CD4-positive, alpha-beta T cell treated with Interleukin-6 at 100 ng/mL for 8 hours (primary cell): ENCODE measurements at regions not wholly inside any gene's neighbourhood (a gene's known extent, or its start where the extent isn't known, plus 50 kb on each side); places are given as distances from the start of the nearest gene placed in this dataset.
"Not testable (repeated sequence)": the region's sequence is repeated elsewhere in the genome, so short reads cannot be mapped to it uniquely, and the experiment has no call there.

Experiments used
- DNase-seq: peaks from one replicate; pipeline ENCODE4 v3.0.0-alpha.2; 2020; ENCODE audit warnings: mixed read lengths, low spot score

DNA sequence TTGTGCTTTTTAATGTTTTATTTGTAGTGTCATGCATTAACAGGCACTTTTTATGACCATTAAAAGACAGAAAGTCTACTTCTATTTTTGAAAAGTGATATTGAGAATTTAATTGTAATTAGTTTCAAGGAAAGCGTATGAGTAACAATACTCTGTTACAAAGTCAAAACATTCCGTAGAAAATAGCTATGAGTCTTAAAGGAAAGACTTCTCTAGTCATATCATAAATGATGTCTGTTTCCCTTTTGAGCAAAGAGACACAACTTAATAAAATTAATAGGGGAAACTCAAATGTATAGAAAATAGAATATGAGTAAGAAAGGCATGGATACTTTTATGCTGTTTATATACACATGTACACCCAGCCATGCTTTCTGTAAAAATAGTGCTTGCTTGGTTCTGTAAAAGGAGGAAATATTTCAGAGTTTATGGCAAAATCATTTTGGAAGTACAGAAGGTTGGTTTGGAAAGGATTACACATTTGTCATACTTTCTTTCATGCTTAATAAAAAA, 107.8 kb upstream of the AHI1 start:
- DNase-seq: no peak

DNA sequence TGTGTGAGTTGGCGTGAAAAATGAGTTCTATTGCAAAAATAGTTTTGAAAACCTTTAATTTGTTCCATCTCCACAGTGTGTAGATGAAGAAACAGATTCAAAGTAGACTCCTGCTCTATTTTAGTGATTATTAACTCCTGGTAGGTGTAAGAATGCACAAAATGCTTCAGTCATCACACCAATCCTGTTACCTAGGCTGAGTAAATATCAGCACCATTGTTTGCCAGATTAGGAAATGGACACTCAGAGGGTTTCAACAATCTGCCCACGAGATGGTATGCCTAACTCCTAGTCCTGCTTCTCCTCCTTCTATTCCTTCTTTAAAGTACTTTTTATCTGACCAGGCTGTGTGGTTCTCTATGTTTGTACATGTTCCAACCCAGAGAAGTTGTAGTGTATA, 108.9 kb upstream of the AHI1 start:
- no peak for DNase-seq

DNA sequence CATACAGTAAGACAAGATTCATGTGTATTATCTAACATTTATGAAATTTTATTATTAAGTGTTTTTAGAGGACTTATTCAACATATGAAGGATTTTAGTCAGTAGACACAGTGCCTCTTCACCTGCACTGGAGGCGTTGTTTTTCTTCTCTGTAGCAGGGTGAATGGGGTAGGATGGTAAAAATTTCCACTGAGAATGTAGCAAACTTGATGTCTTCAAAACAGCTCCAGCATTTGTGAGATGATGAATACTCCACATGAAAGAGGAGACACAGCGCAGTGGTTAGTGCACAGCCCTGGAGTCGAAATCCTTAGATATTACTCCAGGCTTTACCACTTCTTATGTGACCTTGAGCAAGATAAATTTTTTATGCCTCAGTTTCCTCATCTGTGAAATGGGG, 110.5 kb upstream of the AHI1 start:
- no peak for DNase-seq

DNA sequence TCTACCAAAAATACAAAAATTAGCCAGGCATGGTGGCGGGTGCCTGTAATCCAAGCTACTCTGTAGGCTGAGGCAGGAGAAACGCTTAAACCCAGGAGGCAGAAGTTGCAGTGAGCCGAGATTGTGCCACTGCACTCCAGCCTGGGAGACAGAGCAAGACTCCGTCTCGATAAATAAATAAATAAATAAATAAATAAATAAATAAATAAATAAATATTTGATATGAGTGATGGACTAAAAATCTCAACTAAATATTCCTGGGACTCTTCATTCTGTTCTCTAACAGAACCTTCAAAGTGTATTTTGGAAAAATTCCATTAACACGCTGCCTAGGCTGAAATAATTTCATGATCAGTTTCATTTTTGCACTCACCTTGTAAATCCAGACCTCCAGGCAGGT, 112.7 kb upstream of the AHI1 start:
- DNase-seq: not testable (repeated sequence)

DNA sequence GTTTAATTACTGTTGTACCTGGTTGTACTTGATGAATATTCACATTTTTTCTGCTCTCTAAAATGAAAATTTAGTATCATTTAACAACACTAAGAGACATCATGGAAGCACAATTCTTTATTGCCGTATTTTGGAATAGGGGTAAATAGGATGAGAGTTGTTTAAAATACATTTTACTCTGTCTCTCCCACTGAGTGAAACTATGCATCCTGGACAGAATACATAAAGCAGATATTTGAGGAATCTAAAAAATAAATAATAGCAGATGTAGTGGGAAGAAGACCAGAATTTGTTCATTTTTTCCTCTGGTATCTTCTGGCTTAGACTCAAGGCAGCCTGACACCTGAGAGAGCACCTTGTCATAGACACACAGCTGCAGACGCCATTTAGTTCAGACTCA, 119.1 kb upstream of the AHI1 start:
- DNase-seq: no peak

DNA sequence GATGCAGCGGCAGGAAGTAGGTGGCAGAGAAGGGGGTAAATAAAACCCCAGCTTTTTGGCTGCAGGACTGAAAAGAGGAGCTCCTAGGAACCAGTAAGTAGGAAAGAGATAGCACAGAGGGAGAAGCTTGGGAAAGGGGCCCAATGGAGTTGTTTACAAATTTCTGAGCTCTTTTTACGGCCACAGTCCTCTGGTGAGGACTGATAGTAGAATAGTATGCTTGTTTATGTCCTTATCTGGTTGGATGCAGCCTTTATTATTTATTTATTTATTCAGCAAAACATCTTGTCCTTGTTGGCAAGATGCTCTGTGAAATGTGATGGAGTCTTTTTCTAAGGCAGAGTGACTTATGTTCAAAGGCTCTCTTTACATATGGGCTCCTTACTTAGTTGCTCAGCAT, 119.7 kb upstream of the AHI1 start:
- no peak for DNase-seq

DNA sequence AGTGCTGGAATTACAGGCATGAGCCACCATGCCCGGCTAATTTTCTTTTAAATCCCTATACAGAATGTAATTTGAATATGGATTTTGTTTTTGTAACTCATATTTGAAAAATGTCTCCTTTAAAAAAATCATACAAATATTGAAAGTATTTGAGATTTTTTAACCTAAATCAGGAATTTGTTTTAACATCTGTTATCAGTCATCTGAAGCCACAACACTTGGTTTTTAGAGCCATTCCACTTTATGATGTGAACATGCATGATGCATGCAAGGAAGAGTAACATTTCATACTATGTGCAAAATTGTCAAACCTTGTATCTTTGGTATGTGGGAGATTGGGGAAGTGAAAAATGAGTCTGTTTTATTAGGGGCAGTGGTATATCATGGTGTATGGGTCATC, 124.5 kb upstream of the AHI1 start:
- no peak for DNase-seq

DNA sequence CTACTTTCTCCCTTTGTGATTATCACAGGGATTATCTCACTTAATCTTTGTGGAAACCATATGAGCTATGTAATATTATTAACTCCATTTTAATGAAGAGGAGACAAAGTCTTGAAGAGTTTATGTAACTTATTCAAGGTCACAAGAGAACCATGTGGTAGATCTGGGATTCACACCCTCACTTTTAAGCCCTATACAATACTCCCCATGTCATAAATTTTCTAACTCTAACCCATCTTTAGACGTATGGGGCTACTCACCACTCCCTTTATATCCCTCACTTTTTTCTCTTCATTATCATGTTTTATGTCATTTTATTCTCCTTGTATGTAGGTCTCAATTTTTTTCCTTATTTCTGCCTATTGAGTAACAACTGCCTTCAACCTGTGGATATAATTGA, 126.4 kb upstream of the AHI1 start:
- no peak for DNase-seq

DNA sequence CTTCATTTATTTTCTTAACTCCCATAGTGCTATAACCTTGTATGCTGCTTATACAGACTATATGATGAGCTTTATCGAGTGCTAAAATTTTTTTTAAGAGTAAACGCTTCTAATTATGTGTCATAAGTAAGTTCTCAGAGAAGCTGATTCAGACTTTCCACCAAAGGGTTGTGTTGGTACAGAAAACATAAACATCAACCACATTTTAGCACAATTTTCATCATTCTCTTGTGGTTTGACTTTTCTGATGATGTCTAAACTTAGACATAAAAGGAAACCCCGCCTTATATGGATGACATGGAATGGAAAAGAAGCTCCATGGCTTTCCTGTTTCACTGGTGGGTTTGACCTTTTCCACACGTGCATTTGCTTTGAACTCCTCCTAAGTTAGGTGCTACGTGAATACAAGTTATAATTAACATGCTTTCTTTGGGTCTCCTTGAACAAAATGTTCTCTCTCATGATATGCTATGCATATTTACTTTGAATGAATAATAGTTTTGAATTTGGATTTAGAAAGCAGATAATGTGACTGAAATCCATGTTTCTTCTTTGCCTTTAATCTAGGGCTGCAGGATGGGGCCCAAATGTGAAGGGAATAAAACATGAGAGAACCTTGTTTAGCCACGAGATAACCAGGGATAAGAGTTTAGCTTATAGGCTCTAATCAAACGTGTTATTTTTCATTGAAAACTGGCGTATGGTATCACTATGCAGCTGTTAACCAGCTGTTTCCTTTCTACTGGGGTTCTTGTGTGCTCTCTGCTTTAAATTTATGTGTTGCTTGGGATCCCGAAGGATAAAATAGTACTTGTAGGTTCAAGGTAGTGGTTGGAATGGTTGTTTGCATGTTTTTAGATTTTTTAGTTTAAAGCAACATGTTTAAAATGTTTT, 127.1 kb upstream of the AHI1 start:
- no peak for DNase-seq

DNA sequence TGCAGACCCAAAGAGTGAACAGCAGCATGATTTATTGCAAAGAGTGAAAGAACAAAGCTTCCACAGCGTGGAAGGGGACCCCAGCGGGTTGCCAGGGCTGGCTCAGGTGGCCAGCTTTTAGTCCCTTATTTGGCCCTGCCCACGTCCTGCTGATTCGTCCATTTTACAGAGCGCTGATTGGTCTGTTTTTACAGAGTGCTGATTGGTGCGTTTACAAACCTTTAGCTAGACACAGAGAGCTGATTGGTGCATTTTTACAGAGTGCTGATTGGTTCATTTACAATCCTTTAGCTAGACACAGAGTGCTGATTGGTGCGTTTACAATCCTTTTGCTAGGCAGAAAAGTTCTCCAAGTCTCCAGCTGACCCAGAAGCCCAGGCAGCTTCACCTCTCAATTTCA, 128.5 kb upstream of the AHI1 start:
- DNase-seq: not testable (repeated sequence)

DNA sequence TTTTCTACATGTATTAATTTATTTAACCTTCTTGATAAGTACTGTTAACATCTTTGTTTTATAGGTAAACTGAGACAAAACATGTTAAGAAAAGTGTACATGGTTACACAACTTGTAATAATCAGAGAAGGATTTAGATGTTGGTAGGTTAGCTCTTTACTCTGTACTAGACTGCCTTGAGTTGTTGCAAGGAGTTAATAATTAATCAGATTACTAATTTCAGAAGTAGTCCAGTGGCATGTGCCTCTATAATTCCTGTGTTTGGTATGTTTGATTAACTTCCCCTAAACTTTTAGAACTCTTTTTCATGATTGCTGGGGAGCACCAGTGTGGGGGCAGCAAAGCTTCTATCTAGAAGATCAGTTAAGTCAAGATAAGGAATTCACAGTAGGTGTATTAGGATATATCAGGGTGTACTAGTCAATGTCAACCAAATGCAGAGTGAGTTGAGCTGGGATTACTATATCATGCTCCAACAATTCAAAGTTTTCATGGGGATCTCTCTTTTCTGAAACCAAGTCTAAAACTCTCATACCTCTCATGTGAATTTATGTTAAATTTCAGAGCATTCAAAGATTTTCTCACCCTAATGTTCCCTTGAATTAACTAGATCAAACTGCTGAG, 129.7 kb upstream of the AHI1 start:
- DNase-seq: no peak

DNA sequence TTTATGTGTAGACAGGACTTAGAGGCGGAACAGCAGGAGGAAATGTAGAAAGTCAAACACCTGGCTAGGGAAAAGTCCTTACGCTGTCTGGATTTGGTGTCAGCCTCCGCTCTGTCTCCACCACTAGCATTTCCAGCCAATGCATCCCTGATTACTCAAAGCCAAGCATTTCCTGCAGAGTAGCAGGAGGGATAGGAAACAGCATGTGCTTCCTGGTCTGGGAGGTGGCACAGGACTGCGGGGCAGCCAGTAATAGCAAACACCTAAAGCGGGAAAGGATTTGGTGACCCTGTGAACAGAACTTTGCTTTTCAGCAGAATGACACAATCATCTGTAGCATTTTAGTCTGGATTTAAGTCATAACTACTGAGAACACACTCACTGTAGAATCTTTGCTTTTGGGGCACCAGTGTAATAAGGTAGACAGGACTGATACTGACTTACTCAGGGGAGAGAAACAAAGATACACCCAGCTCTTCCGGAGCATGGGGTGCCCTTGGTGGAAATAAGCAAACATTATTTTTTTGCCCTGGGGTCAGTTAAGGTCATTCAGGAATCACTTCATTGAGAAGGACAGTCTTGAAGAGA, 133.3 kb upstream of the AHI1 start:
- DNase-seq: no peak

DNA sequence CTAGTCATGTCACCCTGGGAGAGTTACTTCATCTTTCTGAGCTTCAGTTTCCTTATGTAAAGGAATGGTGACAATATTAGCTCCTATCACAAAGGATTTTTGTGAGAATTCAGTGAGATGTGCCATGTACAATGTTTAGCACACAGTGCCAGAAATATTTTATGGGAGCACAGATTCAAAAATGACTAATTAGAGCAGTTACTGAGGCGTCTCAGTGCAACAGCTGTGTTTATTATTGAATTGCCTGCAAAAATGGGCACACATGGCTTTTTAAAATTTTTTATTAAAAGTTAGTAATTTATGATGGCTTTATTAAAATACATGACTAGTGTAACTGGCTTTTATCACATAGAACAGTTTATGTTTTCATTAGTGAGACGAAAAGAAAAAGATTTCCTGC, 134.3 kb upstream of the AHI1 start:
- DNase-seq: no peak

DNA sequence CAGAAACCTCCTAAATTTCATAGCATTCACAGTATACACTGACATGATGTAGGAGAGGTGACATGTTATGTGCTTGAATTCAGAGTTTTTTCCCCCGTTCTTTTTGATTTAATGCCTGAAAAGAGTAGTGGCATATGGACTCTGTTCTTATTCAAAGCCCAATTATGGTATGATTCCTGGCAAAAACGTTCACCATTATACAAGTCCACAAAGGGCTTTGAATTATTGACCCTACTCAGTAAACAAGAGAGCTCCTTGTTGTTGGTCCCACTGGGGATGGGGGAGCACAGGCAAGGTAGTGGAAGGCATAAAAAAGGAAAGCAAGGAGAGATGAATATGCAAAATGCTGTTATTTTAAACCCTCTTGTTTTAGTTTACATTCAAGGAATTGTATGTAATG, 136.0 kb upstream of the AHI1 start:
- DNase-seq: no peak

DNA sequence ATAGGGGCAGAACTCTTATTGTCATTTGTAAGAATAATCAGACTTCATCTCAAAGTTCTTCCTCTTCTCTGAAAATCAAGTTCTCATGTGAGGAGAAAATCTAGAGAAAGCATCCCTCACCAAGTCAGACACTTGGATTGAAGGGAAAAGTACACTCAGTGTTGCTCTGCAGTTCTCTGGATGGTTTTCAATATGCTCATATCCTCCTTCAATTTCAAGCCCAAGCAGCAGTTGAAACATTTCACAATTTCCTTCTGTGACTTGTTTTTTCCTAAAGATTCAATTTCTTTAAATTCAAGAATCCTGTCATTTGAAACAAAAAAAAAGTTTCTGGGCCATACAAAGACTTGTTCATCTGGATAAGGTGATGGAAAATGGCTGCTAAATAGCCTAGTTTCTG, 140.2 kb upstream of the AHI1 start:
- DNase-seq: no peak

DNA sequence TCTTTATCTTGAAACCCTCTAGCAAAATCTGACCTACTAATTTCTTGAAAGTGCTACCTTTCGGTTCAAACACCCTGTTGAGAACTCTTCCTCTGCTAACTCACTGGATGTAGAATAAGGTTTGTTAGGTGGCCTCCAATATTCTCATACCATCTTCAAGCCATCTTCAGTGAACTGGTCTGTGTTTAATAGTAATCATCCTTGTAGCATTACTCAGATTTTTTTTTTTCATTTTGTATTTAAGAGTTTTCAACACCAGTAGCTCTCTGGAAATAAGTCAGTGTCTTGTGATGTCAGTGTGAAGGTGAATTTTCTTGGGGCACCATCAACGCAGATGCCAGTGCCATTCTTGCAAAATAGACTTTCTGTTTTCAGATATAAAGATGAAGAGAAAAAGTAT, 140.6 kb upstream of the AHI1 start:
- DNase-seq: no peak

DNA sequence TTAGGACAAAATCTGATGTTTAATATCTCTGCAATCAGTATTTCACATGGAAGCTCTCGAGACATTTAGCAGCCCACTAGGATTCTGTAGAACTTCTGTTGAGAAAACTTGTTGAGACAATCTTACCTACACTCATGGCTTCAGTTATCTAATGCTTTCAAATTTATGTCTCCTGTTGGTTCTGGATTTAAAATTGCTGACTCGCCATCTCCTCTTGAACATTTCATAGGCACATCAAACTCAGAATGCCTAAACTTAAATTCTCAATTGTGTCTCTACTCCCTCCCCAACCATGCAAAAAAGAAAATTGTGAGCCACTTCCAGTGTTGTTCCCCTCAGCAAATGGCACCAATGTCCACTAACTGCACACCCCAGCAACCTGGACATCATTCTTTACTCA, 142.5 kb upstream of the AHI1 start:
- no peak for DNase-seq

DNA sequence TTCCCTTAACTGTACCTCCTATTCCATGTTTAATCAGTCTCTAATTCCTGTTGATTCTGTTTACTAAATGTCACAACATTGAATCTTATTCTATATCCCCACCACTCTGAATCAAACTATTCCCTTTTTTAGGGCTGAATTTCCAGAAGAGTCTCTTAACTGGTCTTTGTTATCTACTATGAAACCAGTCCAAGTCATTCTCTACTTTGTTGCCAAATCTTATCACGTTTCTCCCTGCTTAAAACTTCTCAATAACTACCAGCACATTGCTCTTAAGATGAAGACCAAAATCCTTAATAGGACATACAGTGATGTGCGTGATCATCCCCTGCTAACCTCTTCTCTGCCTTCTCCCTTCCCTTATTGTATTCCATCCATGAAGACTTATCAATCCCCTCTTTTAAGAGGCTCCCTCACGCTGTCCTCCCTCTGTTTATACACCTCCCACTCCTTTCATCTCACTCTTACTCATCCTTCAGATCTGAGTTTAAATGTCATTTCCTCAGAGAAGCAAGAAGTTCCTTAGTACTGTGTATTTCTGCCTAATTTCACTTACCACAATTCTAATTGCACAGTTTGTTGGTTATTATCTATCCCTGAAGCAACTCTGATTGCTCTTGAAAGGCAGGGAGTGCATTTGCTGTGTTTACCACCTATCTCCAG, 143.0 kb upstream of the AHI1 start:
- no peak for DNase-seq

DNA sequence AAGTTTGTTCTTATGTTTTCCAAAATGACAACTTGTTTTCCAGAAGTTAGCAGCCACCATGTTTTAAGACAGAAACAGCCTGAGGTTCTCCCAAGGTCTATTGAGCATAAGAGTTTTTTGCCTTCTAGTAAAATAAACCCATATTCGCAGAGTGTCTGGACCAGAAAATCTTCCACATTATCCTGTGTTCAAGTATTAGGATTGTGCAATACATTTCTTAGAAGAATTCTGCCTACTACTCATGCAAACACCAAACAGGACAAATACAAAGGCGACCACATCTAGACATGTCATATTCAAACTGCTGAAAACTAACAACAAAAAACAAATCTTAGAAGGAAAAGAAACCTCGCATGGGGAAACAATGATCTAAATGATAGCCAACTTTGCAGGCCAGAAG, 145.4 kb upstream of the AHI1 start:
- no peak for DNase-seq

DNA sequence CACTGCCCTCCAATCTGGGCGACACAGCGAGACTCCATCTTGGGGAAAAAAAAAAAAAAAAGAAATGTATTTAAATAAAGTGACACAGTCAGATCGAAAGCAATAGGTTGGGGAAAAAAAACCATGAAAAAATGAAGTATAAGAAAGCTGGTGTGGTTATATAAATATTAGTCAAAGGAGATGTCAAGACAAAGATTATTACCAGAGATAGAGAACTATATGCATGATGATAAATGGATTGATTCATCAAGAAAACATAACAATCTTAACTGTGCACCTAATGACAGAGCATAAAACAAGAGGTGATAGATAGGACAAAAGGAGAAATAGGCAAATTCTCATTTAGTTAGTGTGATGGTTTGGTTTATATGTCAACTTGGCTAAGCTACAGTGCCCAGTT, 146.9 kb upstream of the AHI1 start:
- no peak for DNase-seq

DNA sequence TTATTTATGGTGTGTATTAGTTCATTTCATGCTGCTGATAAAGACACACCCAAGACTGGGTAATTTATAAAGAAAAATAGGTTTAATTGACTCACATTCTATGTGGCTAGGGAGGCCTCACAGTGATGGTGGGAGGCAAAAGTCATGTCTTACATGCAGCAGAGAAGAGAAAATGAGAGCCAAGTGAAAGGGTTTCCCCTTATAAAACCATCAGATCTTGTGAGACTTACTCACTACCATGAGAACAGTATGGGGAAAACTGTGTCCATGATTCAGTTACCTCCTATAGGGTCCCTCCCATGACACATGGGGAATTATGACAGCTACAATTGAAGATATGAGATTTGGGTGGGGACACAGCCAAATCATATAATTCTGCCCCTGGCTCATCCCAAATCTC, 150.0 kb upstream of the AHI1 start:
- no peak for DNase-seq

DNA sequence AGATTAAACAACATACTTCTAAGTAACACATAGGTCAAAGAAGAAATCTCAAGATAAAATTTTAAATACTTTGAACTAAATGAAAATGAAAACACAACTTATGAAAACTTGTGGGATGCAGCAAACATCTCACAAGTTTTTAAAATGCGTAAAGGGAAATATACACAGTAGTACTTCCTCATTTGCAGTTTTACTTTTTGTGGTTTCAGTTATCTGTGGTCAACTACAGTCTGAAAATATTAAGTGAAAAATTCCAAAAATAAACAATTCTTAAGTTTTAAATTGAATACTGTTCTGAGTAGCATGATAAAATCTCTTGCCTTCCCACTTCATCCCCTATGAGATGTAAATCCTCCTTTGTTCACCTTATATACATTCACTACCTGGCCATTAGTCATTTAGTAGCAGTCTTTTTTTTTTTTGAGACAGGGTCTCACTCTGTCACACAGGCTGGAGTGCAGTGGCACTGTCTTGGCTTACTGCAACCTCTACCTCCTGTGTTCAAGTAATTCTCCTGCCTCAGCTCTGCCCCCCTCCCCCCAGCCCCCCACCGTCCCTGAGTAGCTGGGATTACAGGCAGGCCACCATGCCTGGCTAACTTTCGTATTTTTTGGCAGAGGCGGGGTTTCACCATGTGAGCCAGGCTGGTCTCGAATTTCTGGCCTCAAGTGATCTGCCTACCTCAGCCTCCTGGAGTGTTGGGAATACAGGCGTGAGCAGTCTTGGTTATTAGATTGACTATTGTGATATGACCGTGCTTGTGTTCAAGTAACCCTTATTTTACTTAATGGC, 154.6 kb upstream of the AHI1 start:
- DNase-seq: no peak
